ENCODE measurements at regions not wholly inside any gene's neighbourhood (a gene's known extent, or its start where the extent isn't known, plus 50 kb on each side); places are given as distances from the start of the nearest gene placed in this dataset.

GRCh38 chr7:115224922-115225321, 303.0 kb downstream of the MDFIC start:
- TF ChIP-seq, protein P1, sequence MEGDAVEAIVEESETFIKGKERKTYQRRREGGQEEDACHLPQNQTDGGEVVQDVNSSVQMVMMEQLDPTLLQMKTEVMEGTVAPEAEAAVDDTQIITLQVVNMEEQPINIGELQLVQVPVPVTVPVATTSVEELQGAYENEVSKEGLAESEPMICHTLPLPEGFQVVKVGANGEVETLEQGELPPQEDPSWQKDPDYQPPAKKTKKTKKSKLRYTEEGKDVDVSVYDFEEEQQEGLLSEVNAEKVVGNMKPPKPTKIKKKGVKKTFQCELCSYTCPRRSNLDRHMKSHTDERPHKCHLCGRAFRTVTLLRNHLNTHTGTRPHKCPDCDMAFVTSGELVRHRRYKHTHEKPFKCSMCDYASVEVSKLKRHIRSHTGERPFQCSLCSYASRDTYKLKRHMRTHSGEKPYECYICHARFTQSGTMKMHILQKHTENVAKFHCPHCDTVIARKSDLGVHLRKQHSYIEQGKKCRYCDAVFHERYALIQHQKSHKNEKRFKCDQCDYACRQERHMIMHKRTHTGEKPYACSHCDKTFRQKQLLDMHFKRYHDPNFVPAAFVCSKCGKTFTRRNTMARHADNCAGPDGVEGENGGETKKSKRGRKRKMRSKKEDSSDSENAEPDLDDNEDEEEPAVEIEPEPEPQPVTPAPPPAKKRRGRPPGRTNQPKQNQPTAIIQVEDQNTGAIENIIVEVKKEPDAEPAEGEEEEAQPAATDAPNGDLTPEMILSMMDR (conservative IDR thresholded peaks at IDR 0.05; ENCODE audit: low read length), result no peak
- TF ChIP-seq EZH2phosphoT487 (IDR thresholded peaks at IDR 0.05; ENCODE audit: borderline replicate concordance, low read depth, low read length), result no peak
